ENCODE measurements at regions not wholly inside any gene's neighbourhood (a gene's known extent, or its start where the extent isn't known, plus 50 kb on each side); places are given as distances from the start of the nearest gene placed in this dataset.

- Histone ChIP-seq H3K79me2 (ENCODE audit: insufficient read depth, low read length) (no peaks in the 10 kb centered on the region), H3K9me3 (replicated peaks in 1 of 2; ENCODE audit: control insufficient read depth in 1 of 2, insufficient read depth in 1 of 2, low read length in 2 of 2) (peaks cover 11 to 14% of the 10 kb centered on the region in 2 donors), H3K27me3 (ENCODE audit: control insufficient read depth in 2 of 2, insufficient read depth in 2 of 2, low read length in 2 of 2) (peaks cover 0 to 3% of the 10 kb centered on the region in 2 donors), H3K36me3 (replicated peaks in 1 of 2; ENCODE audit: control insufficient read depth in 1 of 2, insufficient read depth in 2 of 2, low read length in 2 of 2) (no peaks in the 10 kb centered on the region), H3K27ac (ENCODE audit: low read depth in 1 of 2, low read length in 2 of 2) (no peak overlapping the region), H3K4me1 (ENCODE audit: control insufficient read depth in 1 of 2, insufficient read depth in 2 of 2, low read length in 2 of 2) (no peaks in the 10 kb centered on the region), H3K4me3 (replicated peaks in 1 of 3; ENCODE audit: low read depth in 2 of 3, low read length in 3 of 3) (no peak overlapping the region), H3K9ac (ENCODE audit: insufficient read depth, low read length, poor library complexity, severe bottlenecking) (no peak overlapping the region), H2AFZ (ENCODE audit: insufficient read depth, low read depth, low read length, poor library complexity, severe bottlenecking) (no peak overlapping the region), H4K20me1 (ENCODE audit: insufficient read depth, low read length) (no peaks in the 10 kb centered on the region), H3K4me2 (replicated peaks; ENCODE audit: extremely low read depth, low read length, poor library complexity, severe bottlenecking) (no peak overlapping the region)
- Mint-ChIP-seq H3K27ac (no peak overlapping the region), H3K4me3 (no peak overlapping the region), H3K36me3 (no peaks in the 10 kb centered on the region), H3K27me3 (ENCODE audit: low read depth in 3 of 3) (peaks cover 0 to 3% (median 0%) of the 10 kb centered on the region in 3 donors), H3K9me3 (peaks cover 19 to 35% (median 28%) of the 10 kb centered on the region in 7 donors), H3K4me1 (no peaks in the 10 kb centered on the region)
- WGBS (ENCODE audit: insufficient coverage), result 100% methylated on average over 2 of the region's 2 CpGs
- no peak for TF ChIP-seq CTCF (IDR thresholded peaks at IDR 0.05)
- DNase-seq, result no peak
- intact Hi-C loops (cut with micrococcal nuclease), result no loop called here
These were observed 110.5 kb upstream of the RAI14 start for GRCh38 chr5:34545626-34546025.

GRCh38 chr5:34547300-34548085 is 108.6 kb upstream of the RAI14 start:
- 100% methylated on average over 1 of the region's 2 CpGs for WGBS (ENCODE audit: insufficient coverage)
- no peaks in the 10 kb centered on the region for H3K36me3 Mint-ChIP-seq
- no peak overlapping the region for H3K4me3 Mint-ChIP-seq
- no peak overlapping the region for H3K4me3 ChIP-seq (replicated peaks in 1 of 3; ENCODE audit: low read depth in 2 of 3, low read length in 3 of 3)
- intact Hi-C loops (cut with micrococcal nuclease), result no loop called here
- H3K27me3 ChIP-seq (ENCODE audit: control insufficient read depth in 2 of 2, insufficient read depth in 2 of 2, low read length in 2 of 2), result no peaks in the 10 kb centered on the region
- no peaks in the 10 kb centered on the region for H3K79me2 ChIP-seq (ENCODE audit: insufficient read depth, low read length)
- H4K20me1 ChIP-seq (ENCODE audit: insufficient read depth, low read length), result no peaks in the 10 kb centered on the region
- no peak overlapping the region for H3K4me2 ChIP-seq (replicated peaks; ENCODE audit: extremely low read depth, low read length, poor library complexity, severe bottlenecking)
- no peak overlapping the region for H2AFZ ChIP-seq (ENCODE audit: insufficient read depth, low read depth, low read length, poor library complexity, severe bottlenecking)
- H3K4me1 Mint-ChIP-seq, result no peaks in the 10 kb centered on the region
- no peaks in the 10 kb centered on the region for H3K36me3 ChIP-seq (replicated peaks in 1 of 2; ENCODE audit: control insufficient read depth in 1 of 2, insufficient read depth in 2 of 2, low read length in 2 of 2)
- H3K27ac ChIP-seq (ENCODE audit: low read depth in 1 of 2, low read length in 2 of 2), result no peak overlapping the region
- peaks cover 11 to 14% of the 10 kb centered on the region in 2 donors for H3K9me3 ChIP-seq (replicated peaks in 1 of 2; ENCODE audit: control insufficient read depth in 1 of 2, insufficient read depth in 1 of 2, low read length in 2 of 2)
- no peaks in the 10 kb centered on the region for H3K4me1 ChIP-seq (ENCODE audit: control insufficient read depth in 1 of 2, insufficient read depth in 2 of 2, low read length in 2 of 2)
- H3K27ac Mint-ChIP-seq, result no peak overlapping the region
- H3K27me3 Mint-ChIP-seq (ENCODE audit: low read depth in 3 of 3), result peaks cover 0 to 3% (median 0%) of the 10 kb centered on the region in 3 donors
- peaks cover 19 to 35% (median 28%) of the 10 kb centered on the region in 7 donors for H3K9me3 Mint-ChIP-seq
- no peak for TF ChIP-seq CTCF (IDR thresholded peaks at IDR 0.05)
- DNase-seq, result no peak
- H3K9ac ChIP-seq (ENCODE audit: insufficient read depth, low read length, poor library complexity, severe bottlenecking), result no peak overlapping the region

All from CD14-positive monocyte (primary cell).